8988T (cell line): ENCODE measurements at regions not wholly inside any gene's neighbourhood (a gene's known extent, or its start where the extent isn't known, plus 50 kb on each side); places are given as distances from the start of the nearest gene placed in this dataset.

Experiments
- DNase-seq: peaks from one replicate; pipeline ENCODE4 v3.0.0; 2011

DNA sequence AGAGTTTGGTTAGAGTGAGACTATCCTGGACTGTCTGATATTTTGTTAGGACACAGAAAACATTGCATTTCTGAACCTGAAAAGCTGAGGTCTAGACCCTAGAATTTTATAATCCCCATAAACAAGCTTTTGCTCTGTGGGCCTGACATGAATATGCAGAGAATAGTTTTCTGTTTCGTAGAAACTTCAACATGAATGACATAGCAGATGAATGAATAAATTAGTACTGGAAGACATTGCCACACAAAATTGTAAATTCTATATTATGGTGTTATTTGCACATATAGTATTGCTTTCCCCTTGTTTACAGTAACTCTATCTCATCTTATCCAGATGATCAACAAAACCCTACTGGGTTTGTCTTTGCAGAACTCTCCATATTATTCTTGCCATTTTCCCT lies 54.9 kb upstream of the MAML3 start:
- no peak for DNase-seq
